AG09309 (cell line): ENCODE measurements at regions not wholly inside any gene's neighbourhood (a gene's known extent, or its start where the extent isn't known, plus 50 kb on each side); places are given as distances from the start of the nearest gene placed in this dataset.

Source experiments
- DNase-seq: peaks from one replicate; pipeline ENCODE4 v3.0.0-alpha.2; 2010; ENCODE audit warnings: low read depth
- H3K4me3 ChIP-seq: 2 replicates; pipeline ENCODE4 v1.5.1; 2011; ENCODE audit warnings: mild to moderate bottlenecking, low read depth, low read length, moderate library complexity; ENCODE audit not compliant: control insufficient read depth
- CTCF ChIP-seq: IDR thresholded peaks from 2 replicates; pipeline ENCODE4 v1.5.1; 2011; ENCODE audit warnings: mild to moderate bottlenecking, low read depth, low read length, inconsistent platforms; ENCODE audit not compliant: insufficient read depth, control insufficient read depth; ENCODE audit errors: missing control alignments

GRCh38 chrX:117215683-117216082 lies 752.9 kb upstream of the CT83 start:
- DNase-seq: no peak
- TF ChIP-seq CTCF: no peak
- no peak overlapping the region for H3K4me3 ChIP-seq

- TF ChIP-seq CTCF: no peak
- H3K4me3 ChIP-seq: no peak overlapping the region
- no peak for DNase-seq
Observed at GRCh38 chrX:117196481-117196880, 733.7 kb upstream of the CT83 start.

GRCh38 chrX:117147249-117147648 lies 684.5 kb upstream of the CT83 start:
- no peak overlapping the region for H3K4me3 ChIP-seq
- TF ChIP-seq CTCF: no peak
- no peak for DNase-seq

GRCh38 chrX:117138070-117138469 lies 675.3 kb upstream of the CT83 start:
- TF ChIP-seq CTCF: no peak
- H3K4me3 ChIP-seq: no peak overlapping the region
- no peak for DNase-seq

GRCh38 chrX:117134983-117135382 lies 672.2 kb upstream of the CT83 start:
- no peak for TF ChIP-seq CTCF
- H3K4me3 ChIP-seq: no peak overlapping the region
- no peak for DNase-seq

GRCh38 chrX:117120700-117121099 lies 657.9 kb upstream of the CT83 start:
- no peak overlapping the region for H3K4me3 ChIP-seq
- no peak for TF ChIP-seq CTCF
- DNase-seq: no peak

GRCh38 chrX:117096528-117096927 lies 633.8 kb upstream of the CT83 start:
- DNase-seq: no peak
- no peak overlapping the region for H3K4me3 ChIP-seq
- TF ChIP-seq CTCF: no peak
